Testis (tissue), 2 donors: ENCODE measurements at regions not wholly inside any gene's neighbourhood (a gene's known extent, or its start where the extent isn't known, plus 50 kb on each side); places are given as distances from the start of the nearest gene placed in this dataset.

Experiments
- CTCF ChIP-seq, 3 experiments: fragments of 450-650 bp in 2 of 3; fragments of 200-600 bp in 1 of 3; sonication (generic) in 1 of 3; IDR thresholded peaks; one replicate each; pipeline ENCODE4 v1.5.1; 2016 to 2019; ENCODE audit warnings: antibody characterized with exemption in 3 of 3, mild to moderate bottlenecking in 2 of 3, moderate library complexity in 1 of 3
- POLR2A ChIP-seq: fragments of 450-650 bp; IDR thresholded peaks from one replicate; pipeline ENCODE4 v1.6.1; 2017; ENCODE audit warnings: antibody characterized with exemption, mild to moderate bottlenecking, moderate library complexity

- no peak for TF ChIP-seq CTCF (IDR thresholded peaks at IDR 0.05)
- TF ChIP-seq POLR2A, result no peak
Measured at GRCh38 chr3:30260762-30261161, 345.6 kb upstream of the TGFBR2 start.
